ENCODE measurements at regions not wholly inside any gene's neighbourhood (a gene's known extent, or its start where the extent isn't known, plus 50 kb on each side); places are given as distances from the start of the nearest gene placed in this dataset.
"Not testable (repeated sequence)": the region's sequence is repeated elsewhere in the genome, so short reads cannot be mapped to it uniquely, and the experiment has no call there.

GRCh38 chr22:22946131-22946530 is 58.5 kb downstream of the IGLL5 start:
- no peak for DNase-seq (ENCODE audit: low read depth)

- no peak for DNase-seq (ENCODE audit: low read depth)
Observed at GRCh38 chr22:22948651-22949571, 61.3 kb downstream of the IGLL5 start.

- no peak for DNase-seq (ENCODE audit: low read depth)
Observed at GRCh38 chr22:22949953-22950352, 62.3 kb downstream of the IGLL5 start.

- DNase-seq (ENCODE audit: low read depth), result no peak
Observed at GRCh38 chr22:22951035-22951434, 63.4 kb downstream of the IGLL5 start.

- DNase-seq (ENCODE audit: low read depth), result no peak
Observed at GRCh38 chr22:22952531-22953280, 65.1 kb downstream of the IGLL5 start.

- no peak for DNase-seq (ENCODE audit: low read depth)
Observed at GRCh38 chr22:22953791-22954190, 66.2 kb downstream of the IGLL5 start.

- no peak for DNase-seq (ENCODE audit: low read depth)
Observed at GRCh38 chr22:22954656-22955055, 67.0 kb downstream of the IGLL5 start.

GRCh38 chr22:22955276-22955798 is 67.7 kb downstream of the IGLL5 start:
- no peak for DNase-seq (ENCODE audit: low read depth)

- no peak for DNase-seq (ENCODE audit: low read depth)
Observed at GRCh38 chr22:22955866-22956535, 68.4 kb downstream of the IGLL5 start.

GRCh38 chr22:22957090-22957489 is 69.5 kb downstream of the IGLL5 start:
- no peak for DNase-seq (ENCODE audit: low read depth)

- DNase-seq (ENCODE audit: low read depth), result no peak
Observed at GRCh38 chr22:22958621-22959020, 71.0 kb downstream of the IGLL5 start.

- peak; percentile 56 for DNase-seq (ENCODE audit: low read depth)
Observed at GRCh38 chr22:22959147-22959827, 71.7 kb downstream of the IGLL5 start.

- no peak for DNase-seq (ENCODE audit: low read depth)
Observed at GRCh38 chr22:22960307-22960706, 72.7 kb downstream of the IGLL5 start.

- DNase-seq (ENCODE audit: low read depth), result no peak
Observed at GRCh38 chr22:22961574-22961973, 74.0 kb downstream of the IGLL5 start.

GRCh38 chr22:22968366-22968765 is 80.8 kb downstream of the IGLL5 start:
- no peak for DNase-seq (ENCODE audit: low read depth)

- DNase-seq (ENCODE audit: low read depth), result not testable (repeated sequence)
Observed at GRCh38 chr22:22972605-22973004, 85.0 kb downstream of the IGLL5 start.

- DNase-seq (ENCODE audit: low read depth), result no peak
Observed at GRCh38 chr22:22973336-22973735, 85.7 kb downstream of the IGLL5 start.

- no peak for DNase-seq (ENCODE audit: low read depth)
Observed at GRCh38 chr22:22974156-22974555, 86.5 kb downstream of the IGLL5 start.

- DNase-seq (ENCODE audit: low read depth), result no peak
Observed at GRCh38 chr22:22974795-22975580, 87.4 kb downstream of the IGLL5 start.

- DNase-seq (ENCODE audit: low read depth), result no peak
Observed at GRCh38 chr22:22976033-22976922, 88.7 kb downstream of the IGLL5 start.
